H1 (cell line): ENCODE measurements at regions not wholly inside any gene's neighbourhood (a gene's known extent, or its start where the extent isn't known, plus 50 kb on each side); places are given as distances from the start of the nearest gene placed in this dataset.

Experiments used
- CTCF ChIA-PET: fragments of 300-600 bp; sonication (Branson Sonifier 250); formaldehyde crosslinking; loops from one replicate; lab custom pipeline; 2021; ENCODE audit not compliant: partially characterized antibody; lab: Charles Lee
- POLR2A ChIA-PET: fragments of 300-600 bp; sonication (Branson Sonifier 250); formaldehyde crosslinking; loops from one replicate; lab custom pipeline; 2021; ENCODE audit warnings: inconsistent platforms; ENCODE audit not compliant: partially characterized antibody; lab: Charles Lee
- DNase-seq, 2 experiments: peaks; one replicate each; pipeline versions ENCODE4 v3.0.0 to v3.0.0-alpha.2; 2010 to 2022; ENCODE audit warnings: low spot score in 2 of 2, low read depth in 1 of 2, mixed read lengths in 1 of 2
- FAIRE-seq: peaks from 2 replicates; lab custom pipeline; 2011; peaks lifted over from hg19 to GRCh38; lab: Jason Lieb, UNC
- H2AFZ ChIP-seq: 2 replicates; pipeline ENCODE4 v1.8.1; 2012; ENCODE audit warnings: low read length, inconsistent platforms
- H2AK5ac ChIP-seq: 2 replicates; pipeline ENCODE4 v1.6.1; 2013; ENCODE audit warnings: low read depth, low read length
- H2BK120ac ChIP-seq: replicated peaks from 2 replicates; pipeline ENCODE3; 2013; ENCODE audit warnings: low read depth, low read length, inconsistent platforms
- H2BK12ac ChIP-seq: 2 replicates; pipeline ENCODE4 v1.6.1; 2013; ENCODE audit warnings: low read depth, low read length
- H2BK15ac ChIP-seq: 2 replicates; pipeline ENCODE4 v1.6.1; 2013; ENCODE audit warnings: low read length
- H2BK20ac ChIP-seq: 2 replicates; pipeline ENCODE4 v1.6.1; 2013; ENCODE audit warnings: low read length
- H2BK5ac ChIP-seq: 2 replicates; pipeline ENCODE4 v1.6.1; 2013; ENCODE audit warnings: low read depth, low read length
- H3K14ac ChIP-seq: 2 replicates; pipeline ENCODE4 v1.6.1; 2013; ENCODE audit warnings: inconsistent platforms; ENCODE audit not compliant: insufficient read length
- H3K18ac ChIP-seq: 2 replicates; pipeline ENCODE4 v1.6.1; 2013; ENCODE audit warnings: low read length; ENCODE audit errors: extremely low read depth
- H3K23ac ChIP-seq: 2 replicates; pipeline ENCODE4 v1.6.1; 2013; ENCODE audit warnings: inconsistent platforms; ENCODE audit not compliant: insufficient read length
- H3K23me2 ChIP-seq: 2 replicates; pipeline ENCODE4 v1.6.1; 2013; ENCODE audit warnings: low read depth, low read length
- H3K27ac ChIP-seq: 2 replicates; pipeline ENCODE4 v1.6.1; 2011; ENCODE audit warnings: low read depth, low read length, inconsistent platforms
- H3K27me3 ChIP-seq, 4 experiments: replicated peaks in 1 of 4; 1 replicate in 1 of 4; 2 replicates in 3 of 4; pipeline versions ENCODE4 v1.6.1 to v1.8.1; 2011 to 2013; ENCODE audit warnings: low read length in 3 of 4, mild to moderate bottlenecking in 3 of 4, inconsistent platforms in 2 of 4, mixed read lengths in 2 of 4, moderate library complexity in 1 of 4; ENCODE audit not compliant: control insufficient read depth in 3 of 4, insufficient read depth in 3 of 4; ENCODE audit errors: extremely low read depth in 1 of 4
- H3K36me3 ChIP-seq, 4 experiments: 2 replicates each; pipeline versions ENCODE4 v1.6.1 to v1.8.1; 2011 to 2013; ENCODE audit warnings: mild to moderate bottlenecking in 4 of 4, low read length in 3 of 4, moderate library complexity in 2 of 4, control low read depth in 1 of 4, inconsistent platforms in 1 of 4; ENCODE audit not compliant: insufficient read depth in 4 of 4, control insufficient read depth in 2 of 4
- H3K4ac ChIP-seq: replicated peaks from 2 replicates; pipeline ENCODE3; 2013; ENCODE audit warnings: low read length, low read depth, mixed read lengths, inconsistent platforms; ENCODE audit not compliant: insufficient read length
- H3K4me1 ChIP-seq, 4 experiments: replicated peaks in 1 of 4; 1 replicate in 1 of 4; 2 replicates in 3 of 4; pipeline versions ENCODE4 v1.6.1 to v1.8.1; 2011 to 2013; ENCODE audit warnings: low read length in 3 of 4, inconsistent platforms in 2 of 4, mixed read lengths in 1 of 4; ENCODE audit not compliant: insufficient read depth in 4 of 4, control insufficient read depth in 3 of 4
- H3K4me2 ChIP-seq, 2 experiments: 2 replicates each; pipeline versions ENCODE4 v1.6.1 to v1.8.1; 2011 to 2013; ENCODE audit warnings: low read depth in 2 of 2, low read length in 2 of 2, control low read depth in 1 of 2, inconsistent platforms in 1 of 2, mild to moderate bottlenecking in 1 of 2; ENCODE audit not compliant: insufficient read depth in 1 of 2
- H3K4me3 ChIP-seq, 4 experiments: fragments of 200-600, 300-600 bp in 1 of 4; sonication (generic), shearing (Covaris generic), sonication (Bioruptor Twin) in 1 of 4; 2 replicates each; pipeline versions ENCODE4 v1.5.1 to v1.8.1; 2011 to 2016; ENCODE audit warnings: low read length in 4 of 4, low read depth in 3 of 4, control low read depth in 2 of 4, inconsistent platforms in 2 of 4, mild to moderate bottlenecking in 2 of 4, mixed read lengths in 1 of 4, moderate library complexity in 1 of 4; ENCODE audit not compliant: insufficient read depth in 2 of 4; ENCODE audit errors: extremely low read depth in 1 of 4
- H3K56ac ChIP-seq: replicated peaks from 2 replicates; pipeline ENCODE3; 2013; ENCODE audit warnings: low read depth, mild to moderate bottlenecking, mixed read lengths, low read length, inconsistent platforms; ENCODE audit not compliant: insufficient read length
- H3K79me1 ChIP-seq: 2 replicates; pipeline ENCODE4 v1.6.1; 2013; ENCODE audit warnings: low read depth, low read length, control low read depth
- H3K79me2 ChIP-seq, 2 experiments: 2 replicates each; pipeline versions ENCODE4 v1.6.1 to v1.8.1; 2012 to 2013; ENCODE audit warnings: low read length in 2 of 2, mild to moderate bottlenecking in 2 of 2, inconsistent platforms in 1 of 2; ENCODE audit not compliant: insufficient read depth in 2 of 2, control insufficient read depth in 1 of 2
- H3K9ac ChIP-seq, 4 experiments: replicated peaks in 1 of 4; 1 replicate in 1 of 4; 2 replicates in 3 of 4; pipeline versions ENCODE4 v1.6.1 to v1.8.1; 2011 to 2013; ENCODE audit warnings: low read depth in 3 of 4, low read length in 3 of 4, control low read depth in 2 of 4, mild to moderate bottlenecking in 2 of 4, moderate library complexity in 2 of 4, inconsistent platforms in 1 of 4; ENCODE audit errors: extremely low read depth in 1 of 4
- H3K9me3 ChIP-seq, 2 experiments: 2 replicates each; pipeline versions ENCODE4 v1.6.1 to v1.8.1; 2012 to 2013; ENCODE audit warnings: mild to moderate bottlenecking in 2 of 2, moderate library complexity in 2 of 2, control low read depth in 1 of 2, inconsistent platforms in 1 of 2, low read depth in 1 of 2, low read length in 1 of 2, mixed read lengths in 1 of 2; ENCODE audit not compliant: insufficient read depth in 2 of 2
- H4K20me1 ChIP-seq, 2 experiments: replicated peaks in 1 of 2; 2 replicates each; pipeline versions ENCODE3 to v1.8.1; 2011 to 2013; ENCODE audit warnings: inconsistent platforms in 2 of 2, low read length in 2 of 2, mild to moderate bottlenecking in 1 of 2; ENCODE audit not compliant: insufficient read depth in 2 of 2, control insufficient read depth in 1 of 2
- H4K5ac ChIP-seq: 2 replicates; pipeline ENCODE4 v1.6.1; 2013; ENCODE audit warnings: low read length, low read depth, mixed read lengths, inconsistent platforms; ENCODE audit not compliant: insufficient read length
- H4K8ac ChIP-seq: 2 replicates; pipeline ENCODE4 v1.8.0; 2013; ENCODE audit warnings: mild to moderate bottlenecking, moderate library complexity, low read length, inconsistent platforms; ENCODE audit not compliant: insufficient read depth; ENCODE audit errors: extremely low read depth
- H4K91ac ChIP-seq: replicated peaks from 2 replicates; pipeline ENCODE3; 2013; ENCODE audit warnings: low read length, mixed read lengths, inconsistent platforms; ENCODE audit not compliant: insufficient read length
- CTBP2 ChIP-seq: IDR thresholded peaks from 2 replicates; pipeline ENCODE4 v1.7.0; 2011; ENCODE audit warnings: borderline replicate concordance, mild to moderate bottlenecking, moderate library complexity, mixed read lengths, low read length; ENCODE audit not compliant: insufficient read depth, insufficient read length
- RNF2 ChIP-seq: fragments of 200-900, 300-1000 bp; sonication (generic); IDR thresholded peaks from 2 replicates; pipeline ENCODE4 v1.7.1; 2016; ENCODE audit warnings: borderline replicate concordance, low read depth, mild to moderate bottlenecking, antibody characterized with exemption, low read length; ENCODE audit not compliant: poor library complexity, severe bottlenecking; ENCODE audit errors: missing control alignments
- RXRA ChIP-seq: IDR thresholded peaks from 2 replicates; pipeline ENCODE4 v1.6.1; 2011; ENCODE audit warnings: low read depth, mild to moderate bottlenecking, low read length, moderate library complexity; ENCODE audit not compliant: insufficient read depth
- SP4 ChIP-seq: IDR thresholded peaks from 2 replicates; pipeline ENCODE4 v1.6.1; 2012; ENCODE audit warnings: low read length, inconsistent platforms
- TAF1 ChIP-seq: IDR thresholded peaks from 2 replicates; pipeline ENCODE4 v1.6.1; 2011; ENCODE audit warnings: mild to moderate bottlenecking, low read depth, low read length
- WGBS, 2 experiments: shearing (Covaris generic) in 1 of 2; methylation state at CpG; one replicate each; pipeline versions ENCODE4 v1.1.6 to v1.1.7; 2013 to 2015; ENCODE audit warnings: low lambda C conversion rate in 2 of 2, mixed read lengths in 2 of 2, inconsistent platforms in 1 of 2, low coverage in 1 of 2, missing lambda C conversion rate in 1 of 2; ENCODE audit not compliant: insufficient replicate concordance in 2 of 2, insufficient coverage in 1 of 2, insufficient read length in 1 of 2; ENCODE audit errors: extremely low coverage in 1 of 2, missing lambda C conversion rate in 1 of 2; 5-methylcytosine and 5-hydroxymethylcytosine counted together
- TF ChIP-seq, protein P1 (sequence below): IDR thresholded peaks from 2 replicates; pipeline ENCODE4 v1.6.1; 2011; ENCODE audit warnings: low read length, improper control_type of control experiment

DNA sequence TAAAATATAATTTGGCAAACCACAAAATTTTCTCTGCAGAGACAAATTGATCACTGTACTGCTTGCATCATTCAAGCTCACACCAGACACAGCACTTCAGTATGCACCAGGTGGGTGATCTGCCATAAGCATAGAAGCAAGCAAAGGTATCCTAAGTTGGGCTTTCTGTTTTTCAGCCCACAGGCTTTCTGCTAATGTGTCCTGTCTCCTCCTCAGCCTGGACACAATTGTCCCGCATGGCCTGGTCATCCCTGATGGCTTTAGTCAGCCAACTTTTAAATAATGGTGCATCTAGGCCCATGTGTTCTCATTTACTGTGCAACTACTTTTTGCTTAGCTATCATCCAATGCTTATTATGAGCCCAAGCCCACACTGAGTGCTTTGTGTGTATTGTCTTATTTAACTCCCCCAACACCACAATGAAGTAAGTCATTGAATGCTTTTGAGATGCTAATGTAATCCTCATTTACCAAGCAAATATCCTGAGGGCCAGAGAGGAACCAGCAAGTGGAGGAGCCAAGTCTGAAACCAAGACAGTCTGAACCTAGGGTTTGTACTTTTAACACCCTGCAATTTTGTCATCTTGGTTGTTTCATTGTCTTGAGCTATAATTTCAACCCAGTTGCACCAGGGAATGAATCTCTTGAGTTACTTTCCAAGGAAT lies 111.2 kb upstream of the SETBP1 start:
- Histone ChIP-seq H3K4ac (no peak overlapping the region), H3K9ac (no peak overlapping the region), H4K91ac (no peak overlapping the region), H3K79me2 (no peaks in the 10 kb centered on the region), H2BK5ac (no peak overlapping the region), H3K4me3 (no peak overlapping the region)
- no peak for DNase-seq
- TF ChIP-seq, protein P1, sequence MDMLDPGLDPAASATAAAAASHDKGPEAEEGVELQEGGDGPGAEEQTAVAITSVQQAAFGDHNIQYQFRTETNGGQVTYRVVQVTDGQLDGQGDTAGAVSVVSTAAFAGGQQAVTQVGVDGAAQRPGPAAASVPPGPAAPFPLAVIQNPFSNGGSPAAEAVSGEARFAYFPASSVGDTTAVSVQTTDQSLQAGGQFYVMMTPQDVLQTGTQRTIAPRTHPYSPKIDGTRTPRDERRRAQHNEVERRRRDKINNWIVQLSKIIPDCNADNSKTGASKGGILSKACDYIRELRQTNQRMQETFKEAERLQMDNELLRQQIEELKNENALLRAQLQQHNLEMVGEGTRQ, result no peak
- TF ChIP-seq RNF2 (no peak), TAF1 (no peak), RXRA (no peak), SP4 (no peak), CTBP2 (no peak)
- TF ChIP-seq, all 59 proteins: peak for 0
- peaks cover 2% of the 10 kb centered on the region; the same call in 1 of the 2 replicates for H3K23me2 ChIP-seq
- FAIRE-seq, result no peak
- H4K5ac ChIP-seq, result no peak overlapping the region
- no peaks in the 10 kb centered on the region for H3K9me3 ChIP-seq
- no peak overlapping the region for H2AK5ac ChIP-seq
- no peak overlapping the region for H2AFZ ChIP-seq
- POLR2A ChIA-PET, result no interaction called here
- no peak overlapping the region for H2BK120ac ChIP-seq
- H4K20me1 ChIP-seq, result no peaks in the 10 kb centered on the region
- no peak overlapping the region for H3K27ac ChIP-seq
- no peak overlapping the region for H2BK15ac ChIP-seq
- no peaks in the 10 kb centered on the region for H3K36me3 ChIP-seq
- H2BK20ac ChIP-seq, result peak overlapping the region; percentile 8; the same call in 1 of the 2 replicates
- no peak overlapping the region for H3K23ac ChIP-seq
- no peak overlapping the region for H4K8ac ChIP-seq
- CTCF ChIA-PET, result interaction anchor here (0.8 to 2.8 kb wide), 4 partner anchors 10 to 17 kb away, joined by 3 to 24 read pairs (median 4); no protein-coding TSS in a partner anchor
- no peaks in the 10 kb centered on the region for H3K79me1 ChIP-seq
- H2BK12ac ChIP-seq, result no peak overlapping the region
- peaks cover 0 to 8% (median 2%) of the 10 kb centered on the region in 4 experiments; a peak in 2 of 7 replicates for H3K4me1 ChIP-seq
- H3K18ac ChIP-seq, result no peak overlapping the region
- H3K14ac ChIP-seq, result no peak overlapping the region
- WGBS, 2 experiments, result 79% methylated on average over 1 of the region's 1 CpG; no CpG with 5 or more reads in 1 of the 2 experiments
- no peaks in the 10 kb centered on the region for H3K27me3 ChIP-seq
- 0 out of 4 replicates have a peak overlapping the region, but pooled peaks of 1 of the 2 experiments have one; percentile 8 for H3K4me2 ChIP-seq
- no peak overlapping the region for H3K56ac ChIP-seq
